Endothelial cell of umbilical vein (primary cell): ENCODE measurements at regions not wholly inside any gene's neighbourhood (a gene's known extent, or its start where the extent isn't known, plus 50 kb on each side); places are given as distances from the start of the nearest gene placed in this dataset.

Experiments
- BruUV-seq: library from RNA; stranded (reverse); fragments of 400-500 nt; replicated peaks from 2 replicates; lab custom pipeline; 2021; lab: Mats Ljungman, UMichigan
- CTCF ChIA-PET: fragments of 300-600, 350-600 bp; sonication (Branson Sonifier 250); formaldehyde crosslinking; loops from one replicate; lab custom pipeline; 2021; ENCODE audit warnings: antibody characterized with exemption, inconsistent platforms; lab: Charles Lee
- POLR2A ChIA-PET: fragments of 300-600, 350-600 bp; sonication (Branson Sonifier 250); formaldehyde crosslinking; loops from one replicate; lab custom pipeline; 2021; ENCODE audit warnings: antibody characterized with exemption, inconsistent platforms; lab: Charles Lee
- DNase-seq: peaks from one replicate; pipeline ENCODE4 v3.0.0-alpha.2; 2011; ENCODE audit warnings: low read depth, low spot score
- FAIRE-seq: peaks from 2 replicates; lab custom pipeline; 2011; peaks lifted over from hg19 to GRCh38; lab: Jason Lieb, UNC
- H2AFZ ChIP-seq: 2 replicates; pipeline ENCODE4 v1.6.0; 2012; ENCODE audit warnings: low read depth, low read length, control low read depth, inconsistent platforms
- H3K27ac ChIP-seq: 2 replicates; pipeline ENCODE4 v1.5.1; 2011; ENCODE audit warnings: low read depth, mild to moderate bottlenecking, control low read depth, low read length, moderate library complexity; ENCODE audit not compliant: insufficient read depth
- H3K27me3 ChIP-seq, 2 experiments: 2 replicates each; pipeline versions ENCODE4 v1.6.0 to v1.6.1; 2011; ENCODE audit warnings: low read length in 2 of 2, mixed read lengths in 1 of 2; ENCODE audit not compliant: control insufficient read depth in 2 of 2, insufficient read depth in 2 of 2
- H3K36me3 ChIP-seq, 2 experiments: 2 replicates in 1 of 2; 3 replicates in 1 of 2; pipeline ENCODE4 v1.5.1; 2011; ENCODE audit warnings: low read length in 2 of 2, mild to moderate bottlenecking in 1 of 2, moderate library complexity in 1 of 2; ENCODE audit not compliant: control insufficient read depth in 2 of 2, insufficient read depth in 2 of 2; ENCODE audit errors: extremely low read depth in 1 of 2
- H3K4me1 ChIP-seq: 3 replicates; pipeline ENCODE4 v1.5.1; 2011; ENCODE audit warnings: mild to moderate bottlenecking, low read length; ENCODE audit not compliant: control insufficient read depth, insufficient read depth; ENCODE audit errors: extremely low read depth
- H3K4me2 ChIP-seq: 2 replicates; pipeline ENCODE4 v1.6.1; 2011; ENCODE audit warnings: low read length, control low read depth, mixed read lengths; ENCODE audit not compliant: insufficient read depth
- H3K4me3 ChIP-seq, 3 experiments: fragments of 200-600 bp in 1 of 3; sonication (generic), shearing (Covaris generic) in 1 of 3; replicated peaks in 1 of 3; 2 replicates each; pipeline ENCODE4 v1.5.1; 2011 to 2016; ENCODE audit warnings: control low read depth in 3 of 3, low read length in 3 of 3, mild to moderate bottlenecking in 2 of 3, inconsistent platforms in 1 of 3, low read depth in 1 of 3, moderate library complexity in 1 of 3; ENCODE audit not compliant: insufficient read depth in 1 of 3
- H3K79me2 ChIP-seq: 2 replicates; pipeline ENCODE4 v1.6.0; 2012; ENCODE audit warnings: low read length, inconsistent platforms; ENCODE audit not compliant: control insufficient read depth, insufficient read depth
- H3K9ac ChIP-seq: replicated peaks from 2 replicates; pipeline ENCODE3; 2011; ENCODE audit warnings: low read length, control low read depth; ENCODE audit not compliant: insufficient read depth; ENCODE audit errors: extremely low read depth
- H3K9me1 ChIP-seq: replicated peaks from 3 replicates; pipeline ENCODE4 v1.6.0; 2011; ENCODE audit warnings: mild to moderate bottlenecking, low read length; ENCODE audit not compliant: control insufficient read depth, insufficient read depth; ENCODE audit errors: extremely low read depth
- H3K9me3 ChIP-seq: replicated peaks from 2 replicates; pipeline ENCODE4 v1.5.1; 2012; ENCODE audit warnings: low read length, inconsistent platforms; ENCODE audit not compliant: control insufficient read depth, insufficient read depth
- H4K20me1 ChIP-seq: replicated peaks from 2 replicates; pipeline ENCODE3; 2011; ENCODE audit warnings: mild to moderate bottlenecking, low read length; ENCODE audit not compliant: control insufficient read depth, insufficient read depth; ENCODE audit errors: extremely low read depth
- EZH2 ChIP-seq: IDR thresholded peaks from 2 replicates; pipeline ENCODE4 v1.6.1; 2012; ENCODE audit warnings: borderline replicate concordance, low read depth, mild to moderate bottlenecking, moderate library complexity, low read length, inconsistent platforms; ENCODE audit not compliant: severe bottlenecking
- FOS ChIP-seq: IDR thresholded peaks from 2 replicates; pipeline ENCODE4 v1.6.1; 2011; ENCODE audit warnings: mild to moderate bottlenecking, low read length, moderate library complexity, borderline replicate concordance; ENCODE audit not compliant: insufficient read depth
- GATA2 ChIP-seq: IDR thresholded peaks from 2 replicates; pipeline ENCODE4 v1.7.0; 2011; ENCODE audit warnings: low read depth, mild to moderate bottlenecking, moderate library complexity, mixed read lengths, low read length; ENCODE audit not compliant: insufficient read length, insufficient read depth
- JUN ChIP-seq: IDR thresholded peaks from 2 replicates; pipeline ENCODE4 v1.6.1; 2011; ENCODE audit warnings: borderline replicate concordance, low read depth; ENCODE audit not compliant: insufficient read length, insufficient read depth
- POLR2AphosphoS5 ChIP-seq: IDR thresholded peaks from 2 replicates; pipeline ENCODE4 v1.6.1; 2012; ENCODE audit warnings: low read depth, mild to moderate bottlenecking, control low read depth, low read length, moderate library complexity; ENCODE audit not compliant: insufficient read depth
- dilution Hi-C: fragments of 300-500 bp; cut with MboI; formaldehyde crosslinking; loops from one replicate; pipeline ENCODE4 v1.15.0; 2019; ENCODE audit warnings: low sequenced_read_pairs; ENCODE audit not compliant: extremely low pct_ligation_motif_present
- intact Hi-C: fragments of 100-400 bp; cut with micrococcal nuclease; formaldehyde crosslinking; loops from one replicate; pipeline ENCODE4 v1.10.0; 2022
- TF ChIP-seq, protein P1 (sequence below), 2 donors: IDR thresholded peaks; 1 replicate in 1 of 2; 2 replicates in 1 of 2; pipeline ENCODE4 v1.5.1; 2011; ENCODE audit warnings: low read length in 2 of 2, mild to moderate bottlenecking in 2 of 2, moderate library complexity in 2 of 2, control low read depth in 1 of 2, inconsistent platforms in 1 of 2, low read depth in 1 of 2; ENCODE audit not compliant: insufficient read depth in 1 of 2; ENCODE audit errors: extremely low read depth in 1 of 2

DNA sequence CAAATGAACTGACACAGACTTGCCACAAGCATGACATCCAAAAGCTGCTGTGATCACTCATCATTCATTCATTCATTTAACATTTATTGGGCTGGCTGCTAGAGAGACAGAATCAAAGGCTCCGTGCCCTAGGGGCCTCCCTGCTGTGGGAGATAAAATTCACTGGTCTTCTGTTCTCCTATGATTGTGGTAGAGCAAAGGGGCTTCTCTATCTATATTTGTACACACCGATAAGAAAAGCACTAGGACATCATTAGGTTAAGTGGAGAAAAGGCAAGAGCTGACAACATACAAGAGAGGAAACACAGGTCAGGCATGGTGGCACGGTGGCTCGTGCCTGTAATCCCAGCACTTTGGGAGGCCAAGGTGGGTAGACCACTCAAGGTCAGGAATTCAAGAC, 847.0 kb downstream of the TYW1 start:
- Histone ChIP-seq H3K79me2 (no peaks in the 10 kb centered on the region), H3K9me3 (no peaks in the 10 kb centered on the region), H3K4me2 (no peak overlapping the region), H3K4me1 (no peaks in the 10 kb centered on the region), H3K36me3 (no peaks in the 10 kb centered on the region), H3K27ac (no peak overlapping the region), H2AFZ (no peak overlapping the region), H3K9ac (no peak overlapping the region), H3K4me3 (no peak overlapping the region), H3K9me1 (no peaks in the 10 kb centered on the region), H3K27me3 (no peaks in the 10 kb centered on the region), H4K20me1 (no peaks in the 10 kb centered on the region)
- BruUV-seq, result no TSS peak
- dilution Hi-C loops (no loop called here), intact Hi-C loops (no loop called here)
- no peak for DNase-seq
- POLR2A ChIA-PET, result no interaction called here
- no peak for TF ChIP-seq GATA2
- CTCF ChIA-PET, result no interaction called here
- FAIRE-seq, result no peak

DNA sequence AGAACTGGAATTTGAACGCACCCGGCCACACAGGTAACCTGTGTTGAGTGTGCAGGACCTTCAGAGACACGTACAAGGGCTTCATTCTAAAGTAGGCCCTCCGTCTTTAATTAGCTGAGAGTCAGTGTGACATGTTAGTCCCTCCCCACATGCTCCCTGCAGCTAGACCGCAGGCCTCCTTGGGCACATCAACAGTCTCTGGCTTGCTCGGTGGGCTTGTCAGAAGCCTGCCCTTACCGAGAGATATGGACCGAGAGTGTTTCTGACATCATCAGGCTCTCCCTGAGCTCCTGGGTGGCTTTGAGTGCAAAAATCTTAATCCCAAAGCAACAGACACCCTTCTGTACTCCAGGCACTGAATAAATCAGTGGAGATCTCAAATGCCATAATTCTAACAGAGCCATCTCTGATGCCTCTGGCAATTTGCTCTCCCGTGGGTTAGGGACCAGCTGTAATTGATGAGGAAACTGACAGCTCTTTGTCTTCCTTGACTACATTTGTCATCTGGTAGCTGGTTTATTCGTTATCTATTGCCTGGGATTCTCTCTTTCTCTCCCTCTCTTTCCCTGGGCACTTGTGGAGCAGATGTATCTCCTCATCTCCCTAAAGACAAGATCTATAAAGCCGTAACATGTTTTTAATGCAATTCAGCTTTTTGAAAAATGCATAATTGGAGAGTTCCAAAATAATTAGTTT, 850.6 kb downstream of the TYW1 start:
- BruUV-seq, result no TSS peak
- intact Hi-C loops (no loop called here), dilution Hi-C loops (no loop called here)
- Histone ChIP-seq H3K36me3 (no peaks in the 10 kb centered on the region), H3K9me1 (no peaks in the 10 kb centered on the region), H3K4me1 (no peaks in the 10 kb centered on the region), H3K9ac (no peak overlapping the region), H2AFZ (no peak overlapping the region), H3K4me2 (no peak overlapping the region), H4K20me1 (no peaks in the 10 kb centered on the region), H3K27me3 (no peaks in the 10 kb centered on the region), H3K9me3 (no peaks in the 10 kb centered on the region), H3K4me3 (no peak overlapping the region), H3K27ac (no peak overlapping the region), H3K79me2 (no peaks in the 10 kb centered on the region)
- no peak for FAIRE-seq
- POLR2A ChIA-PET, result no interaction called here
- CTCF ChIA-PET, result no interaction called here
- TF ChIP-seq, protein P1, sequence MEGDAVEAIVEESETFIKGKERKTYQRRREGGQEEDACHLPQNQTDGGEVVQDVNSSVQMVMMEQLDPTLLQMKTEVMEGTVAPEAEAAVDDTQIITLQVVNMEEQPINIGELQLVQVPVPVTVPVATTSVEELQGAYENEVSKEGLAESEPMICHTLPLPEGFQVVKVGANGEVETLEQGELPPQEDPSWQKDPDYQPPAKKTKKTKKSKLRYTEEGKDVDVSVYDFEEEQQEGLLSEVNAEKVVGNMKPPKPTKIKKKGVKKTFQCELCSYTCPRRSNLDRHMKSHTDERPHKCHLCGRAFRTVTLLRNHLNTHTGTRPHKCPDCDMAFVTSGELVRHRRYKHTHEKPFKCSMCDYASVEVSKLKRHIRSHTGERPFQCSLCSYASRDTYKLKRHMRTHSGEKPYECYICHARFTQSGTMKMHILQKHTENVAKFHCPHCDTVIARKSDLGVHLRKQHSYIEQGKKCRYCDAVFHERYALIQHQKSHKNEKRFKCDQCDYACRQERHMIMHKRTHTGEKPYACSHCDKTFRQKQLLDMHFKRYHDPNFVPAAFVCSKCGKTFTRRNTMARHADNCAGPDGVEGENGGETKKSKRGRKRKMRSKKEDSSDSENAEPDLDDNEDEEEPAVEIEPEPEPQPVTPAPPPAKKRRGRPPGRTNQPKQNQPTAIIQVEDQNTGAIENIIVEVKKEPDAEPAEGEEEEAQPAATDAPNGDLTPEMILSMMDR (IDR thresholded peaks at IDR 0.05; ENCODE audit: extremely low read depth in 1 of 2, insufficient read depth in 1 of 2, low read depth in 1 of 2, low read length in 2 of 2), result no peak
- no peak for TF ChIP-seq POLR2AphosphoS5
- TF ChIP-seq FOS, result no peak
- TF ChIP-seq EZH2, result no peak
- TF ChIP-seq JUN, result no peak
- no peak for DNase-seq
